ENCODE measurements at regions not wholly inside any gene's neighbourhood (a gene's known extent, or its start where the extent isn't known, plus 50 kb on each side); places are given as distances from the start of the nearest gene placed in this dataset.

GRCh38 chr5:148716716-148717115 lies 62.4 kb upstream of the HTR4 start:
- H3K27ac ChIP-seq (ENCODE audit: low read depth in 2 of 2, low read length in 2 of 2): no peak overlapping the region
- FAIRE-seq (no peak), DNase-seq (no peak)
- H3K9ac ChIP-seq (ENCODE audit: low read length in 3 of 3): no peak overlapping the region
- no peak for TF ChIP-seq CTCF (IDR thresholded peaks at IDR 0.05; ENCODE audit: borderline replicate concordance, extremely low read depth, insufficient read depth)
- no peak overlapping the region for H3K4me3 ChIP-seq (ENCODE audit: low read length in 3 of 3)
- no peaks in the 10 kb centered on the region for H3K36me3 ChIP-seq (ENCODE audit: control insufficient read depth in 2 of 3, insufficient read depth in 3 of 3, low read length in 3 of 3)
- no peaks in the 10 kb centered on the region for H3K27me3 ChIP-seq (ENCODE audit: control insufficient read depth, insufficient read depth, low read length)
- no peaks in the 10 kb centered on the region for H3K9me3 ChIP-seq (ENCODE audit: control insufficient read depth in 2 of 3, insufficient read depth in 1 of 3, low read length in 3 of 3)
- intact Hi-C loops (cut with DNase I): no loop called here
- peaks cover 0 to 3% (median 0%) of the 10 kb centered on the region in 3 donors for H3K4me1 ChIP-seq (ENCODE audit: control insufficient read depth in 2 of 3, insufficient read depth in 2 of 3, low read depth in 1 of 3, low read length in 3 of 3)

GRCh38 chr5:148717668-148718067 lies 63.3 kb upstream of the HTR4 start:
- no peak overlapping the region for H3K4me3 ChIP-seq (ENCODE audit: low read length in 3 of 3)
- H3K36me3 ChIP-seq (ENCODE audit: control insufficient read depth in 2 of 3, insufficient read depth in 3 of 3, low read length in 3 of 3): no peaks in the 10 kb centered on the region
- H3K27me3 ChIP-seq (ENCODE audit: control insufficient read depth, insufficient read depth, low read length): no peaks in the 10 kb centered on the region
- no peak for FAIRE-seq
- no peaks in the 10 kb centered on the region for H3K9me3 ChIP-seq (ENCODE audit: control insufficient read depth in 2 of 3, insufficient read depth in 1 of 3, low read length in 3 of 3)
- H3K9ac ChIP-seq (ENCODE audit: low read length in 3 of 3): no peak overlapping the region
- DNase-seq: no peak
- H3K27ac ChIP-seq (ENCODE audit: low read depth in 2 of 2, low read length in 2 of 2): no peak overlapping the region
- intact Hi-C loops (cut with DNase I): no loop called here
- TF ChIP-seq CTCF (IDR thresholded peaks at IDR 0.05; ENCODE audit: borderline replicate concordance, extremely low read depth, insufficient read depth): no peak
- peaks cover 0 to 3% (median 0%) of the 10 kb centered on the region in 3 donors for H3K4me1 ChIP-seq (ENCODE audit: control insufficient read depth in 2 of 3, insufficient read depth in 2 of 3, low read depth in 1 of 3, low read length in 3 of 3)

- intact Hi-C loops (cut with DNase I): no loop called here
- FAIRE-seq (no peak), DNase-seq (no peak)
- Histone ChIP-seq H3K27ac (ENCODE audit: low read depth in 2 of 2, low read length in 2 of 2) (no peak overlapping the region), H3K36me3 (ENCODE audit: control insufficient read depth in 2 of 3, insufficient read depth in 3 of 3, low read length in 3 of 3) (no peaks in the 10 kb centered on the region), H3K9ac (ENCODE audit: low read length in 3 of 3) (no peak overlapping the region), H3K27me3 (ENCODE audit: control insufficient read depth, insufficient read depth, low read length) (no peaks in the 10 kb centered on the region), H3K4me3 (ENCODE audit: low read length in 3 of 3) (no peak overlapping the region), H3K4me1 (ENCODE audit: control insufficient read depth in 2 of 3, insufficient read depth in 2 of 3, low read depth in 1 of 3, low read length in 3 of 3) (peaks cover 0 to 3% (median 0%) of the 10 kb centered on the region in 3 donors), H3K9me3 (ENCODE audit: control insufficient read depth in 2 of 3, insufficient read depth in 1 of 3, low read length in 3 of 3) (no peaks in the 10 kb centered on the region)
- no peak for TF ChIP-seq CTCF (IDR thresholded peaks at IDR 0.05; ENCODE audit: borderline replicate concordance, extremely low read depth, insufficient read depth)
Measured at GRCh38 chr5:148719605-148720004, 65.3 kb upstream of the HTR4 start.

- DNase-seq (no peak), FAIRE-seq (no peak)
- Histone ChIP-seq H3K36me3 (ENCODE audit: control insufficient read depth in 2 of 3, insufficient read depth in 3 of 3, low read length in 3 of 3) (no peaks in the 10 kb centered on the region), H3K4me3 (ENCODE audit: low read length in 3 of 3) (no peak overlapping the region), H3K9ac (ENCODE audit: low read length in 3 of 3) (no peak overlapping the region), H3K27ac (ENCODE audit: low read depth in 2 of 2, low read length in 2 of 2) (no peak overlapping the region), H3K4me1 (ENCODE audit: control insufficient read depth in 2 of 3, insufficient read depth in 2 of 3, low read depth in 1 of 3, low read length in 3 of 3) (peaks cover 0 to 3% (median 0%) of the 10 kb centered on the region in 3 donors), H3K27me3 (ENCODE audit: control insufficient read depth, insufficient read depth, low read length) (no peaks in the 10 kb centered on the region), H3K9me3 (ENCODE audit: control insufficient read depth in 2 of 3, insufficient read depth in 1 of 3, low read length in 3 of 3) (no peaks in the 10 kb centered on the region)
- TF ChIP-seq CTCF (IDR thresholded peaks at IDR 0.05; ENCODE audit: borderline replicate concordance, extremely low read depth, insufficient read depth): no peak
- intact Hi-C loops (cut with DNase I): no loop called here
Measured at GRCh38 chr5:148720257-148720656, 65.9 kb upstream of the HTR4 start.
